Breast epithelium (tissue), 3 donors: ENCODE measurements at regions not wholly inside any gene's neighbourhood (a gene's known extent, or its start where the extent isn't known, plus 50 kb on each side); places are given as distances from the start of the nearest gene placed in this dataset.

Experiments used
- POLR2A ChIP-seq: fragments of 450-650 bp; IDR thresholded peaks from one replicate; pipeline ENCODE4 v1.6.1; 2016; ENCODE audit warnings: antibody characterized with exemption, mild to moderate bottlenecking, moderate library complexity
- POLR2AphosphoS5 ChIP-seq, 3 donors: sonication (generic); formaldehyde crosslinking; IDR thresholded peaks; one replicate each; pipeline ENCODE4 v1.6.1; 2017; ENCODE audit warnings: antibody characterized with exemption in 3 of 3
- TF ChIP-seq, protein P1 (sequence below), 3 donors: fragments of 450-650 bp; IDR thresholded peaks; one replicate each; pipeline ENCODE4 v1.5.1; 2016 to 2017; ENCODE audit warnings: antibody characterized with exemption in 3 of 3, mild to moderate bottlenecking in 3 of 3, moderate library complexity in 3 of 3

DNA sequence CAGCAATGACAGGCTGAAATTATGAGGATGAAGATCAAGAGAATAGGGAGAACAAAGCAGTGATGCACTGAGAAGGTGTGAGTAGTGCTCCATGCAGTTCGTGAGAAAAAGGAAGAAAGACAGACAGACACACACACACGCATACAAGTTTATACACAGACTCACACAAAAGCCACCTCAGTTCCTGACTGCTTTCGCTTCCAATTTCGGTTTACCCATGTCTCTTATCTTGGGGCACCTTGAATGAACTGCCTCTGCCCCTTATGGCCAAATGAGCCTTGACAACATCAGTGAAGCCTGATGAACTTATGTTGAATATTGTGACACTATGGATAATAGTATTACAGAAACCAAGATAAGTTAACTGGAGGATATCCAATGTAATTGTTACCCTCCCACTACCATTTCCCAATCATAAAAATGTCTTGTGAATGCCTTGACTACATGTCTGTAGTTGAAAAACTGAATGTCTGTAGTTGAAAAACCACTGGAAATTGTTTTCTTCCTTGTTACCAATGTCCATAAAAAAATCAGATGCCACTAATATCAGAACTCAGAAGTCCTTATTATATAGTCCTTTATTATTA, 380.4 kb upstream of the DDHD1 start:
- TF ChIP-seq, protein P1, sequence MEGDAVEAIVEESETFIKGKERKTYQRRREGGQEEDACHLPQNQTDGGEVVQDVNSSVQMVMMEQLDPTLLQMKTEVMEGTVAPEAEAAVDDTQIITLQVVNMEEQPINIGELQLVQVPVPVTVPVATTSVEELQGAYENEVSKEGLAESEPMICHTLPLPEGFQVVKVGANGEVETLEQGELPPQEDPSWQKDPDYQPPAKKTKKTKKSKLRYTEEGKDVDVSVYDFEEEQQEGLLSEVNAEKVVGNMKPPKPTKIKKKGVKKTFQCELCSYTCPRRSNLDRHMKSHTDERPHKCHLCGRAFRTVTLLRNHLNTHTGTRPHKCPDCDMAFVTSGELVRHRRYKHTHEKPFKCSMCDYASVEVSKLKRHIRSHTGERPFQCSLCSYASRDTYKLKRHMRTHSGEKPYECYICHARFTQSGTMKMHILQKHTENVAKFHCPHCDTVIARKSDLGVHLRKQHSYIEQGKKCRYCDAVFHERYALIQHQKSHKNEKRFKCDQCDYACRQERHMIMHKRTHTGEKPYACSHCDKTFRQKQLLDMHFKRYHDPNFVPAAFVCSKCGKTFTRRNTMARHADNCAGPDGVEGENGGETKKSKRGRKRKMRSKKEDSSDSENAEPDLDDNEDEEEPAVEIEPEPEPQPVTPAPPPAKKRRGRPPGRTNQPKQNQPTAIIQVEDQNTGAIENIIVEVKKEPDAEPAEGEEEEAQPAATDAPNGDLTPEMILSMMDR (IDR thresholded peaks at IDR 0.05), result no peak
- no peak for TF ChIP-seq POLR2A
- no peak for TF ChIP-seq POLR2AphosphoS5 (IDR thresholded peaks at IDR 0.05)
